OCI-LY3 (cell line): ENCODE measurements at regions not wholly inside any gene's neighbourhood (a gene's known extent, or its start where the extent isn't known, plus 50 kb on each side); places are given as distances from the start of the nearest gene placed in this dataset.

Experiments used
- EZH2phosphoT487 ChIP-seq: fragments of 200-600 bp; shearing (Covaris generic); IDR thresholded peaks from 2 replicates; pipeline ENCODE4 v1.6.1; 2018; ENCODE audit warnings: antibody characterized with exemption, mixed run types, low read depth
- TF ChIP-seq, protein P1 (sequence below): fragments of 200-600, 300-600 bp; sonication (generic); IDR thresholded peaks from 2 replicates; pipeline ENCODE4 v1.5.1; 2014; ENCODE audit warnings: antibody characterized with exemption, low read length, low read depth

DNA sequence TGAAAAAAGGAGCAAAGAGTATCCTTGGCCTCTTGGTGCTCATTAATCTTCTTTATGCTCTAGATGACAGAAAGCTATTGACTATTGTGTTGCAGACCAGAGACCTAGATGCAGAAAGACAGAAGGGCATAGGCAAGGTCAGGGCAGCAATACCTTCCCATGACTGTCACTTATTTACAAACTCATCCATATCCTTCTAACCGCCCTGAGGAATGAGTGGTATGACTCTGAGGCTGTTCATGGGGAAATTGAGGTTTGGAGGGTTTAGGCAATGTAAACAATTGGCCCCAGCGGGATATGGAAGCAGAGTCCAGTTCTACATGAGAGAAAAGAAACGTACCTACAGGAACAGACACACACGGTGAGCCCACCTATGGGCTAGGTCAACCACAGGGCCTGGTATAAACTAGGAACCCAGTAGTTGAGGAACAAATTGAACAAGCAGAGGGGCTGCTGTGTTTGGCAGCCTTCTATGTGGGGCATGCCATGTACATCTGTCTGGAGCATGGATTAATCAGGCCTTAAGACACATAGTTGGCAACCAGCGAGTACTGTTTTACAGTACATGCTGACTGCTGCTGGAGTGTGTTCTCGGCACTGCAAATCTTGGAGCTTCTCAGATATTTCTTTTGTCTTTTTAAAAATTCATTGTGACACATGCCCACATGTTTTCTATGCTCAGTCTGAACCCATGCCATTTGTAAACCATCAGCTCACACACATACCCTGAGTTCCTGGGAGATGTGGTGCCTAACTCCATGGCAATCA is 159.7 kb upstream of the NTF3 start:
- TF ChIP-seq, protein P1, sequence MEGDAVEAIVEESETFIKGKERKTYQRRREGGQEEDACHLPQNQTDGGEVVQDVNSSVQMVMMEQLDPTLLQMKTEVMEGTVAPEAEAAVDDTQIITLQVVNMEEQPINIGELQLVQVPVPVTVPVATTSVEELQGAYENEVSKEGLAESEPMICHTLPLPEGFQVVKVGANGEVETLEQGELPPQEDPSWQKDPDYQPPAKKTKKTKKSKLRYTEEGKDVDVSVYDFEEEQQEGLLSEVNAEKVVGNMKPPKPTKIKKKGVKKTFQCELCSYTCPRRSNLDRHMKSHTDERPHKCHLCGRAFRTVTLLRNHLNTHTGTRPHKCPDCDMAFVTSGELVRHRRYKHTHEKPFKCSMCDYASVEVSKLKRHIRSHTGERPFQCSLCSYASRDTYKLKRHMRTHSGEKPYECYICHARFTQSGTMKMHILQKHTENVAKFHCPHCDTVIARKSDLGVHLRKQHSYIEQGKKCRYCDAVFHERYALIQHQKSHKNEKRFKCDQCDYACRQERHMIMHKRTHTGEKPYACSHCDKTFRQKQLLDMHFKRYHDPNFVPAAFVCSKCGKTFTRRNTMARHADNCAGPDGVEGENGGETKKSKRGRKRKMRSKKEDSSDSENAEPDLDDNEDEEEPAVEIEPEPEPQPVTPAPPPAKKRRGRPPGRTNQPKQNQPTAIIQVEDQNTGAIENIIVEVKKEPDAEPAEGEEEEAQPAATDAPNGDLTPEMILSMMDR = no peak
- no peak for TF ChIP-seq EZH2phosphoT487
